DND-41 (cell line): ENCODE measurements at regions not wholly inside any gene's neighbourhood (a gene's known extent, or its start where the extent isn't known, plus 50 kb on each side); places are given as distances from the start of the nearest gene placed in this dataset.

Experiments used
- ATAC-seq: fragments of 200-7000 bp; cut with Tn5 transposase; 3 replicates; pipeline ENCODE4 v1.9.1; 2021; ENCODE audit warnings: low read depth; ENCODE audit not compliant: insufficient read depth
- DNase-seq: peaks from one replicate; pipeline ENCODE4 v3.0.0-alpha.2; 2020
- H2AFZ ChIP-seq: 2 replicates; pipeline ENCODE4 v1.6.0; 2012; ENCODE audit warnings: low read depth, low read length
- H3K27ac ChIP-seq: 2 replicates; pipeline ENCODE4 v1.5.1; 2012; ENCODE audit warnings: low read length, inconsistent platforms
- H3K27me3 ChIP-seq: fragments of 200-600 bp; sonication (generic); 2 replicates; pipeline ENCODE4 v1.6.0; 2012; ENCODE audit warnings: low read length, mild to moderate bottlenecking, inconsistent platforms; ENCODE audit not compliant: insufficient read depth, poor library complexity
- H3K36me3 ChIP-seq: 2 replicates; pipeline ENCODE4 v1.5.1; 2012; ENCODE audit warnings: low read length, inconsistent platforms; ENCODE audit not compliant: insufficient read depth
- H3K4me1 ChIP-seq: 2 replicates; pipeline ENCODE4 v1.5.1; 2012; ENCODE audit warnings: mild to moderate bottlenecking, low read length; ENCODE audit not compliant: insufficient read depth
- H3K4me2 ChIP-seq: 2 replicates; pipeline ENCODE4 v1.6.0; 2012; ENCODE audit warnings: mild to moderate bottlenecking, moderate library complexity, low read length, inconsistent platforms; ENCODE audit not compliant: insufficient read depth
- H3K4me3 ChIP-seq, 2 experiments: fragments of 200-600 bp in 1 of 2; shearing (Covaris generic) in 1 of 2; 2 replicates each; pipeline ENCODE4 v1.5.1; 2012 to 2016; ENCODE audit warnings: inconsistent platforms in 2 of 2, low read length in 2 of 2, mild to moderate bottlenecking in 2 of 2, low read depth in 1 of 2, moderate library complexity in 1 of 2
- H3K79me2 ChIP-seq: 2 replicates; pipeline ENCODE4 v1.6.0; 2012; ENCODE audit warnings: low read length, inconsistent platforms; ENCODE audit not compliant: insufficient read depth
- H3K9ac ChIP-seq: 2 replicates; pipeline ENCODE4 v1.6.0; 2012; ENCODE audit warnings: low read depth, mild to moderate bottlenecking, inconsistent platforms, low read length, moderate library complexity
- H3K9me3 ChIP-seq: 2 replicates; pipeline ENCODE4 v1.5.1; 2012; ENCODE audit warnings: low read length, moderate library complexity, mild to moderate bottlenecking, inconsistent platforms; ENCODE audit not compliant: insufficient read depth, severe bottlenecking
- H4K20me1 ChIP-seq: 2 replicates; pipeline ENCODE4 v1.6.0; 2012; ENCODE audit warnings: low read length; ENCODE audit not compliant: insufficient read depth
- CTCF ChIP-seq: IDR thresholded peaks from 2 replicates; pipeline ENCODE4 v1.5.1; 2012; ENCODE audit warnings: borderline replicate concordance, low read length, moderate library complexity, mild to moderate bottlenecking; ENCODE audit not compliant: poor library complexity, severe bottlenecking; ENCODE audit errors: extremely low read depth
- EZH2 ChIP-seq: IDR thresholded peaks from 3 replicates; pipeline ENCODE4 v1.6.1; 2012; ENCODE audit warnings: borderline replicate concordance, low read depth, mild to moderate bottlenecking, moderate library complexity, low read length, inconsistent platforms; ENCODE audit not compliant: severe bottlenecking

- no peaks in the 10 kb centered on the region for H3K79me2 ChIP-seq
- no peaks in the 10 kb centered on the region for H3K4me1 ChIP-seq
- H3K36me3 ChIP-seq = no peaks in the 10 kb centered on the region
- H3K9me3 ChIP-seq = no peaks in the 10 kb centered on the region
- H3K9ac ChIP-seq = no peak overlapping the region
- TF ChIP-seq EZH2 (no peak), CTCF (no peak)
- no peaks in the 10 kb centered on the region for H3K27me3 ChIP-seq
- no peak overlapping the region for H3K4me3 ChIP-seq
- H4K20me1 ChIP-seq = no peaks in the 10 kb centered on the region
- H3K27ac ChIP-seq = no peak overlapping the region
- no peak overlapping the region for H3K4me2 ChIP-seq
- ATAC-seq (no peak), DNase-seq (no peak)
- H2AFZ ChIP-seq = no peak overlapping the region
Measured at GRCh38 chr2:236642125-236642524, 72.5 kb downstream of the ACKR3 start.

GRCh38 chr2:236642584-236643291 is 73.1 kb downstream of the ACKR3 start:
- H3K27ac ChIP-seq = no peak overlapping the region
- DNase-seq = no peak
- H3K4me3 ChIP-seq = no peak overlapping the region

GRCh38 chr2:236643480-236643879 is 73.9 kb downstream of the ACKR3 start:
- Histone ChIP-seq H3K4me2 (no peak overlapping the region), H3K27ac (no peak overlapping the region), H4K20me1 (no peaks in the 10 kb centered on the region), H3K9me3 (no peaks in the 10 kb centered on the region), H3K9ac (no peak overlapping the region), H3K36me3 (no peaks in the 10 kb centered on the region), H3K79me2 (no peaks in the 10 kb centered on the region), H3K27me3 (no peaks in the 10 kb centered on the region), H3K4me3 (no peak overlapping the region), H3K4me1 (no peaks in the 10 kb centered on the region), H2AFZ (no peak overlapping the region)
- TF ChIP-seq EZH2 (no peak), CTCF (no peak)
- DNase-seq (no peak), ATAC-seq (no peak)

More at GRCh38 chr2:236642584-236643291, 73.1 kb downstream of the ACKR3 start:
- no peak for TF ChIP-seq CTCF
- TF ChIP-seq EZH2 = no peak
- Histone ChIP-seq H3K9me3 (no peaks in the 10 kb centered on the region), H4K20me1 (no peaks in the 10 kb centered on the region), H3K4me1 (no peaks in the 10 kb centered on the region), H3K36me3 (no peaks in the 10 kb centered on the region), H3K9ac (no peak overlapping the region), H3K4me2 (no peak overlapping the region), H3K27me3 (no peaks in the 10 kb centered on the region), H2AFZ (no peak overlapping the region), H3K79me2 (no peaks in the 10 kb centered on the region)
- ATAC-seq = no peak
